ENCODE measurements at regions not wholly inside any gene's neighbourhood (a gene's known extent, or its start where the extent isn't known, plus 50 kb on each side); places are given as distances from the start of the nearest gene placed in this dataset.

DNA sequence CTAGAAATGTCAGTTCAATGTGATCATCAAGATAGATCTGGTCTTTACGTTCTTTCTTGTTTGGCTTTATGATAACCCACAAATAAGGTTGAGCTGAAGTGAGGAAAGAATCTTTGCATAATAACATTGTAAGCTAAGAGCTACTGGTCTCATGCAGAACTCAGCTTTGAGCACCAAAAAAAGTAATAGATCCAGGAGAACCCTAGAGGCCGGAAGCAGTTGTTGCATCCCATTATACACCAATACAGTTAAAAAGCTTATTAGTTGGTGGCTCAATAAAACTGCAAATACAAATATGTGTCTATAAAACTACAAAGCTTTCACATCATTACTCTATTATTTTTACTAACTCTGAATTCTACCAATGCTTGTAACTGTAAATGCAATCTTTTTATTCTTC is 85.5 kb upstream of the NUDT12 start:
- Histone ChIP-seq H3K36me3 (ENCODE audit: control insufficient read depth, insufficient read depth, low read length) (no peaks in the 10 kb centered on the region), H3K27me3 (ENCODE audit: control insufficient read depth, insufficient read depth, low read length) (no peaks in the 10 kb centered on the region), H3K4me3 (ENCODE audit: low read length) (no peak overlapping the region), H3K9me3 (replicated peaks; ENCODE audit: control insufficient read depth, low read depth, low read length) (no peaks in the 10 kb centered on the region), H3K27ac (ENCODE audit: low read length) (no peak overlapping the region), H3K4me1 (ENCODE audit: control insufficient read depth, insufficient read depth, low read length) (no peaks in the 10 kb centered on the region)
- DNase-seq: no peak
- no CpG with 5 or more reads among the region's 2 CpGs for WGBS (ENCODE audit: insufficient coverage)

DNA sequence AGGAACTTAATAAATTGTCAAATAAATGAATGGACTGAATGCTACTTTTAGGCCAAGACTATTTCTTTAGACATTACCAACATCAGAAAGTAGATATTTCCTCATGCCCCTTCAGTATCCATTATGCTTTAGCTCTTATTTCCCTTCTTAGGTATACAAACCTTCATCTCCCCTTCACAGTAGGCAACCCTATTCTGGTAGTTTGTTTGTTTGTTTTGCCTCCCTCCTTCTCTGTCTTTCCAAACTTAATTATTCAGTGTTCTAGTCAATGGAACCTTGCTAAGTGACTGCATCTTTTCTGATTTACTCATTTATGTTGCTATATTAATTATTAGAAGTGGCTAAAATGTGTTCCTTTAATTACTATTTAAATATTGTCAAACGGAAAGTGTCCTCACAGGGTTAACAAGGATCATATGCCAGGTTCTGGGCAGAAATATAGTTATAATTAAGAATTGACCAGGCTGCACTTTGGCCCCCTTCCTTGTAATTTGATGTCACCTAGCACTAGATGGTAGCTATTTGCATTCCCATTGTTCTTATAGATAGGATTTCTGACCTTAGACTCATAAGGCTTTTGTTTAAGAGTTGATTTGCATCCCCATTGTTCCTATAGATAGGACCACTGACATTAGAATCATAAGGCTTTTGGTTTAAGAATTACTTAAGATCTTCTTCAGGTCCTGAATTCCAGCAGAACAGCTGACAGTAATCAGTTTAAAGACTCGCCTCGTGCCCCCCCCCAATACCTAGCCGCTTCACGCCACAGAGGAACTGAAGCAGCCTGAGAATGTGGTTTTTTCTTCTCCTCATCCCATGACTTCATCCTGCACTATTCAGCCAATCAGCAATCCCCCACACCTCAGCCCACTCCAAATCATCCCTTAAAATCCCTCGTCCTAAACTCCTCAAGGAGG is 84.4 kb upstream of the NUDT12 start:
- H3K4me3 ChIP-seq (ENCODE audit: low read length): no peak overlapping the region
- no peak overlapping the region for H3K27ac ChIP-seq (ENCODE audit: low read length)
- H3K27me3 ChIP-seq (ENCODE audit: control insufficient read depth, insufficient read depth, low read length): no peaks in the 10 kb centered on the region
- WGBS (ENCODE audit: insufficient coverage): 60% methylated on average over 4 of the region's 6 CpGs
- H3K36me3 ChIP-seq (ENCODE audit: control insufficient read depth, insufficient read depth, low read length): no peaks in the 10 kb centered on the region
- no peaks in the 10 kb centered on the region for H3K4me1 ChIP-seq (ENCODE audit: control insufficient read depth, insufficient read depth, low read length)
- DNase-seq: no peak
- no peaks in the 10 kb centered on the region for H3K9me3 ChIP-seq (replicated peaks; ENCODE audit: control insufficient read depth, low read depth, low read length)

DNA sequence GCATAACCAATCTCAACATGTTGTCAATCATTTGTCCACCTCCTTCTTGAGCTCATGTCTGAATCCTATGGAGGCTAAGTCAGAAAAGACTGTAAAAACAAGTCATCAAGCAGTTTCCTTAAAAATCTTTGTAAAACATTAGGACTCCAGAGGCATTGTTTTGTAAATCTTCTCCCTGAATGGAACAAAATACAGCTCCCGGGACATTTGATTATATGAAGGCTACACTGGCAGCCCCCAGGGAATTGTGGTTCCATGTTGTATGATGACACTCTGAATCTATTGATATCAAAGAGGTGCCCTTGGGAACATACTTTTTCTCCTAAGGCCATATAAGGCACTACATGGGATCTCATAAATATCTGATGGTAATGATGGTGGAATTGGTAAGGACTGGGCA is 83.2 kb upstream of the NUDT12 start:
- Histone ChIP-seq H3K27ac (ENCODE audit: low read length) (no peak overlapping the region), H3K4me3 (ENCODE audit: low read length) (no peak overlapping the region), H3K4me1 (ENCODE audit: control insufficient read depth, insufficient read depth, low read length) (no peaks in the 10 kb centered on the region), H3K36me3 (ENCODE audit: control insufficient read depth, insufficient read depth, low read length) (no peaks in the 10 kb centered on the region), H3K27me3 (ENCODE audit: control insufficient read depth, insufficient read depth, low read length) (no peaks in the 10 kb centered on the region), H3K9me3 (replicated peaks; ENCODE audit: control insufficient read depth, low read depth, low read length) (no peaks in the 10 kb centered on the region)
- no peak for DNase-seq
- WGBS (ENCODE audit: insufficient coverage): no CpG with 5 or more reads among the region's 1 CpG

DNA sequence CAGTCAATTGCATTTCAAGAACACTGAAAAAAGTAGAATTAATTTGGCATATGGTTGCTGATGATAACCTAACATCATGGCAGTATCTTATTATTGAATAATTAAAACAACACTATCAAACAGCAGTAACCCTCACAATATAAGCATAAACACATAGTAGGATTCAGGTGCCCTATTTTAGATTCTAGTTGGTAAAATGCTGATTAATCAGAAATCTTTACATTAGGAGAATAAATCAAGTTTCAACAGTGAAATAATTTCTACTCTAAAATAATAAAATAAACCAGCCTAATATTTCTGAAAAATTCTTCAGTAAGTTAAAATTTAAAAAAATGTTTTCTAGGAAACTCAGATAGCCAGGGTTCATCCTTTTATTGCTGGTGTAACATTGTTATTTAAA is 76.4 kb upstream of the NUDT12 start:
- H3K27me3 ChIP-seq (ENCODE audit: control insufficient read depth, insufficient read depth, low read length): no peaks in the 10 kb centered on the region
- H3K9me3 ChIP-seq (replicated peaks; ENCODE audit: control insufficient read depth, low read depth, low read length): no peaks in the 10 kb centered on the region
- no peaks in the 10 kb centered on the region for H3K4me1 ChIP-seq (ENCODE audit: control insufficient read depth, insufficient read depth, low read length)
- H3K36me3 ChIP-seq (ENCODE audit: control insufficient read depth, insufficient read depth, low read length): no peaks in the 10 kb centered on the region
- DNase-seq: no peak
- H3K27ac ChIP-seq (ENCODE audit: low read length): no peak overlapping the region
- no peak overlapping the region for H3K4me3 ChIP-seq (ENCODE audit: low read length)

DNA sequence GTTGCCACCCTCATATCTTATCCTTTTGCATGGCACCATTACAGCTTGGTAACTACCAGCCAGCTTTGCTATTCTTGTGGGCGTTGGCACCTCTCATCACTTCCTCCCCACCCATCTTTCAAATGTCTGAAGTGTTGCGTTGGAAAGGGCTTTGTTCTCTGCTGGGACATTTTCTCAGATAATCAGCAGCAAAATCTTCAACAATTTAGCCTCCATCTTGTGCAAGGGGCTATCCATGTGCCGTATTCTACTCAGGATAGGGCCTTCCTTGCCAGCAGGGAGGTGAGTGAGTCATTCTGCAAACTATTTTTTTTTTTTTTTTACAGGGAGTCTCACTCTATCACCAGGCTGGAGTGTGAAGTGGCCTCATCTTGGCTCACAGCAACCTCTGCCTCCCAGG is 62.1 kb upstream of the NUDT12 start:
- no peak for DNase-seq
- Histone ChIP-seq H3K4me3 (ENCODE audit: low read length) (no peak overlapping the region), H3K27me3 (ENCODE audit: control insufficient read depth, insufficient read depth, low read length) (no peaks in the 10 kb centered on the region), H3K27ac (ENCODE audit: low read length) (no peak overlapping the region), H3K36me3 (ENCODE audit: control insufficient read depth, insufficient read depth, low read length) (no peaks in the 10 kb centered on the region), H3K9me3 (replicated peaks; ENCODE audit: control insufficient read depth, low read depth, low read length) (no peaks in the 10 kb centered on the region), H3K4me1 (ENCODE audit: control insufficient read depth, insufficient read depth, low read length) (no peaks in the 10 kb centered on the region)
- 100% methylated on average over 2 of the region's 3 CpGs for WGBS (ENCODE audit: insufficient coverage)

DNA sequence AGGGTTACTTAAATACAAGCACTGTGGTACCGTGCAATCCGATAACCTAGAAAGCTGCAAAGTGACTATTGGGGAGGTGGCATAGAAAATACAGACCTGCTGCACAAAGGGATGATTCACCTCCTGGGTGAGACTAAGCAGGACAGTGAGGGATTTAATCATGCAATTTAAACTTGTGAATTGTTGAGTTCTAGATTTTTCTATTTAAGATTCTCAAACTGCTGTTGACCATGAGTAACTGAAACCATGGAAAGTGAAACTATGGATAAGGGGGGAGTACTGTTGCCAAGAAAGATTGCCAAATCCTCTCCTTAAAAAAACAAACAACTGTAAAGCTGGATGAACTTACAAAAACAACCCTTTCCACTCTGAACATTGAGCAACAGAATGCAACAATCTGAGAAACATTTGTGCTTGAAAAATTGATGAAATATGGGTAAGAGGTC is 61.5 kb upstream of the NUDT12 start:
- 79% methylated on average over 2 of the region's 2 CpGs for WGBS (ENCODE audit: insufficient coverage)
- DNase-seq: peak; percentile 35
- H3K27ac ChIP-seq (ENCODE audit: low read length): no peak overlapping the region

DNA sequence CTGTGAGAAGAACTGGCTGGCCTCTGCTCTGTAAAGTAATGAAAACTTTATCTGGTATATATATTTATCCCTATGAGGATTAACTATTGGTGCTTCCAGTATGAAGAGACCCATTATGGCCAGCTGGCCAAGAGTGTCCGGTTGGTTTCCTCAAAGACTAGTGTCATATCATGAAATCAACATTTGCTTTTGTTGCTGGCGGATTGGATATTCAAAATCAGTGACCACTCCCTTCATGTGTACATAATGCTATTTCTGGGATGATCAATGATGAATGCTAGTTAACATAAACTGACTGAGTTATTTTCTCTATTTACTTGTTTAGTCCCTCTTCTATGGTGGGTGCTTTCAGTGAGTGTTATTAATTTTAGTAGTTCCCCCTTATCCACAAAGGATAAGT is 60.8 kb upstream of the NUDT12 start:
- H3K9me3 ChIP-seq (replicated peaks; ENCODE audit: control insufficient read depth, low read depth, low read length): no peaks in the 10 kb centered on the region
- H3K4me3 ChIP-seq (ENCODE audit: low read length): no peak overlapping the region
- H3K27ac ChIP-seq (ENCODE audit: low read length): no peak overlapping the region
- WGBS (ENCODE audit: insufficient coverage): no CpG with 5 or more reads among the region's 2 CpGs
- H3K36me3 ChIP-seq (ENCODE audit: control insufficient read depth, insufficient read depth, low read length): no peaks in the 10 kb centered on the region
- H3K4me1 ChIP-seq (ENCODE audit: control insufficient read depth, insufficient read depth, low read length): no peaks in the 10 kb centered on the region
- H3K27me3 ChIP-seq (ENCODE audit: control insufficient read depth, insufficient read depth, low read length): no peaks in the 10 kb centered on the region
- DNase-seq: no peak

More for the DNA sequence above, 61.5 kb upstream of the NUDT12 start:
- Histone ChIP-seq H3K9me3 (replicated peaks; ENCODE audit: control insufficient read depth, low read depth, low read length) (no peaks in the 10 kb centered on the region), H3K4me1 (ENCODE audit: control insufficient read depth, insufficient read depth, low read length) (no peaks in the 10 kb centered on the region), H3K4me3 (ENCODE audit: low read length) (no peak overlapping the region), H3K27me3 (ENCODE audit: control insufficient read depth, insufficient read depth, low read length) (no peaks in the 10 kb centered on the region), H3K36me3 (ENCODE audit: control insufficient read depth, insufficient read depth, low read length) (no peaks in the 10 kb centered on the region)

DNA sequence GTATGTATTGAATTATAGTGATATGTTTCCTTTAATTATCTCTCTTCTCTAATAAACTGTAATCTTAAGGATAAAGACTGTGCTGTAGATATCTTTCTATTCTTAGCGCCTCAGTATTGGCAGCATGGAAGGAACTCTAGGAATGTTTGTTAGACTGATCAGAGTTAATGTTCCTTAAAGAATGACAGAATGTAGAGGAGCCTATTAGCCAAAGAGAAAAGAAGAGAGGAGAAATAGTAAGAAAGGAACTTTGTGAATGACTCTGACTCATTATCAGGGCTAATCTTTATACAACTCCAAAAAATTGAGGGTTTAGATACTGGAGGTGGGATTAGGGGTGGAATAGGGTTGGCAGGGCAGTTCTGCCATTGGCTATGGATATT is 59.0 kb upstream of the NUDT12 start:
- H3K36me3 ChIP-seq (ENCODE audit: control insufficient read depth, insufficient read depth, low read length): no peaks in the 10 kb centered on the region
- WGBS (ENCODE audit: insufficient coverage): no CpG with 5 or more reads among the region's 1 CpG
- no peak for DNase-seq

DNA sequence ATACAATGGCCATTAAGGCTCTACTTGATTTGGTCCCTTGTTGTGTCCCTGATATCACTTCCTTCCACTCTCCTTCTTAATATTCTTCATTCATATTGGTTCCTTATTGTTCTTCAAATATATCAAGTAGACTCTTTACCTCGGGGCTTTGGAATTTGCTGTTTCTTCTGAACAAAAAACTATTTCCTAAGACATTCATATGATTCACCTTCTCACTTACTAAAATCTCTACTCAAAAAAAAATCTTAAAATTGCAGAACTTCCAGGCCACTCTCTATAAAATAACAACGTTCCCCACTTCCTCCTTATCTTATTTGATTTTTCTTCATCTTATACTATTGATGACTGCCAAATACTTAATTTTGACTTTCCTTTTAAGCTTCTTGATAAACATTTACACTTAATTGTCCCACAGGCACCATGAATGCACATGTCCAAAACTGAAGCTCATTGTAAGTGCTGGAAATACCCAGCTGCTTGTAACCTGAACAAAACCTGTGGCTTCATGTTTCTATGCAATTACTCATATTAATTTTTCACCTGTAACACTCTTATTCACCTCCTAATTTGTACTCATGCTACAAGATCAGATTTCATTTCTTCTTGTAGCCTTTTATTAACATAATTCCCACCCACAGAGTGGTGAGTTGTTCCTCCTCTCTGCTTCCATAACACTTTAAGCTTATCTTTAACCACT is 58.4 kb upstream of the NUDT12 start:
- 57% methylated on average over 1 of the region's 2 CpGs for WGBS (ENCODE audit: insufficient coverage)
- no peaks in the 10 kb centered on the region for H3K9me3 ChIP-seq (replicated peaks; ENCODE audit: control insufficient read depth, low read depth, low read length)
- DNase-seq: no peak
- H3K27me3 ChIP-seq (ENCODE audit: control insufficient read depth, insufficient read depth, low read length): no peaks in the 10 kb centered on the region
- no peak overlapping the region for H3K27ac ChIP-seq (ENCODE audit: low read length)
- H3K4me1 ChIP-seq (ENCODE audit: control insufficient read depth, insufficient read depth, low read length): no peaks in the 10 kb centered on the region
- H3K36me3 ChIP-seq (ENCODE audit: control insufficient read depth, insufficient read depth, low read length): no peaks in the 10 kb centered on the region
- no peak overlapping the region for H3K4me3 ChIP-seq (ENCODE audit: low read length)

More for the DNA sequence above, 59.0 kb upstream of the NUDT12 start:
- Histone ChIP-seq H3K4me3 (ENCODE audit: low read length) (no peak overlapping the region), H3K4me1 (ENCODE audit: control insufficient read depth, insufficient read depth, low read length) (no peaks in the 10 kb centered on the region), H3K27ac (ENCODE audit: low read length) (no peak overlapping the region), H3K9me3 (replicated peaks; ENCODE audit: control insufficient read depth, low read depth, low read length) (no peaks in the 10 kb centered on the region), H3K27me3 (ENCODE audit: control insufficient read depth, insufficient read depth, low read length) (no peaks in the 10 kb centered on the region)

DNA sequence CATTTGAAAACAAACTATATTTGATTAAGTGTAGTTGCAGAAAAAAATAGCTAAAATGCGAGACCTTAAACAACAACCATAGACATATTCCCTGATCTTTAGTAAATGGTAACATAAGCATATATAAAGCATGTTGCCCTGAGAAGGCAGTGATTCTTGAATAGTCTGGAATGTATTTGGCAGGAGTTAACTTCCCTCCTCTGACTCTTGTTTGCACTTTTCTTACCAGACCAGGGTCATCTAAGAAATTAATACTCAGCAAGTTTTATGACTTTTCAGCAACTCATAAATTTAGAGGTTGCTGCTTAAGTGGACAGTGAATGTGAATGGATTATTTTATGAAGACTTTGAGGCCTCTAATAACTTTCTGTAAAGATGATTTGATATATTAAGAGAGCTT is 55.3 kb upstream of the NUDT12 start:
- H3K27me3 ChIP-seq (ENCODE audit: control insufficient read depth, insufficient read depth, low read length): no peaks in the 10 kb centered on the region
- no CpG with 5 or more reads among the region's 1 CpG for WGBS (ENCODE audit: insufficient coverage)
- H3K36me3 ChIP-seq (ENCODE audit: control insufficient read depth, insufficient read depth, low read length): no peaks in the 10 kb centered on the region
- H3K9me3 ChIP-seq (replicated peaks; ENCODE audit: control insufficient read depth, low read depth, low read length): no peaks in the 10 kb centered on the region
- no peak overlapping the region for H3K4me3 ChIP-seq (ENCODE audit: low read length)
- H3K4me1 ChIP-seq (ENCODE audit: control insufficient read depth, insufficient read depth, low read length): no peaks in the 10 kb centered on the region
- H3K27ac ChIP-seq (ENCODE audit: low read length): no peak overlapping the region
- peak; percentile 7 for DNase-seq

Data from muscle of leg (tissue), 3 donors.